Keratinocyte (primary cell): ENCODE measurements at regions not wholly inside any gene's neighbourhood (a gene's known extent, or its start where the extent isn't known, plus 50 kb on each side); places are given as distances from the start of the nearest gene placed in this dataset.

Experiments used
- DNase-seq: peaks from one replicate; pipeline ENCODE4 v3.0.0-alpha.2; 2011; ENCODE audit warnings: low read depth, missing footprints, low spot score
- FAIRE-seq: peaks from 2 replicates; lab custom pipeline; 2011; peaks lifted over from hg19 to GRCh38; lab: Jason Lieb, UNC
- H2AFZ ChIP-seq: 2 replicates; pipeline ENCODE4 v1.6.0; 2012; ENCODE audit warnings: low read length, control low read depth, inconsistent platforms; ENCODE audit not compliant: control insufficient read depth
- H3K27ac ChIP-seq: 2 replicates; pipeline ENCODE4 v1.5.1; 2011; ENCODE audit warnings: low read length; ENCODE audit not compliant: control insufficient read depth, insufficient read depth
- H3K27me3 ChIP-seq: 3 replicates; pipeline ENCODE4 v1.6.0; 2011; ENCODE audit warnings: low read length; ENCODE audit not compliant: control insufficient read depth, insufficient read depth; ENCODE audit errors: extremely low read depth
- H3K36me3 ChIP-seq, 2 experiments: 2 replicates in 1 of 2; 3 replicates in 1 of 2; pipeline ENCODE4 v1.5.1; 2011; ENCODE audit warnings: low read length in 2 of 2, mild to moderate bottlenecking in 1 of 2; ENCODE audit not compliant: control insufficient read depth in 2 of 2, insufficient read depth in 2 of 2; ENCODE audit errors: extremely low read depth in 1 of 2
- H3K4me1 ChIP-seq: 3 replicates; pipeline ENCODE4 v1.5.1; 2011; ENCODE audit warnings: low read length; ENCODE audit not compliant: control insufficient read depth, insufficient read depth; ENCODE audit errors: extremely low read depth
- H3K4me2 ChIP-seq: 3 replicates; pipeline ENCODE4 v1.6.0; 2011; ENCODE audit warnings: low read depth, low read length; ENCODE audit not compliant: control insufficient read depth, insufficient read depth; ENCODE audit errors: extremely low read depth
- H3K4me3 ChIP-seq, 3 experiments: fragments of 200-600 bp in 1 of 3; sonication (generic) in 1 of 3; 2 replicates in 2 of 3; 3 replicates in 1 of 3; pipeline ENCODE4 v1.5.1; 2011 to 2016; ENCODE audit warnings: low read length in 3 of 3, mild to moderate bottlenecking in 3 of 3, control low read depth in 2 of 3, inconsistent platforms in 1 of 3, low read depth in 1 of 3, mixed read lengths in 1 of 3, mixed run types in 1 of 3, moderate library complexity in 1 of 3; ENCODE audit not compliant: control insufficient read depth in 2 of 3, insufficient read depth in 2 of 3; ENCODE audit errors: extremely low read depth in 1 of 3
- H3K79me2 ChIP-seq: 2 replicates; pipeline ENCODE4 v1.6.0; 2012; ENCODE audit warnings: low read length; ENCODE audit not compliant: control insufficient read depth, insufficient read depth
- H3K9ac ChIP-seq: 3 replicates; pipeline ENCODE4 v1.6.0; 2011; ENCODE audit warnings: low read length; ENCODE audit not compliant: control insufficient read depth, insufficient read depth; ENCODE audit errors: extremely low read depth
- H3K9me1 ChIP-seq: 3 replicates; pipeline ENCODE4 v1.6.0; 2011; ENCODE audit warnings: low read length; ENCODE audit not compliant: control insufficient read depth, insufficient read depth; ENCODE audit errors: extremely low read depth
- H3K9me3 ChIP-seq: 2 replicates; pipeline ENCODE4 v1.5.1; 2012; ENCODE audit warnings: low read depth, low read length; ENCODE audit not compliant: control insufficient read depth
- H4K20me1 ChIP-seq: 3 replicates; pipeline ENCODE4 v1.6.0; 2011; ENCODE audit warnings: low read length; ENCODE audit not compliant: control insufficient read depth, insufficient read depth; ENCODE audit errors: extremely low read depth
- CTCF ChIP-seq, 3 experiments: IDR thresholded peaks in 1 of 3; conservative IDR thresholded peaks in 1 of 3; optimal IDR thresholded peaks in 1 of 3; 2 replicates in 2 of 3; 3 replicates in 1 of 3; pipeline versions ENCODE3 to v1.5.1; 2011; ENCODE audit warnings: low read length in 3 of 3, mild to moderate bottlenecking in 3 of 3, moderate library complexity in 2 of 3, control low read depth in 1 of 3, inconsistent platforms in 1 of 3; ENCODE audit not compliant: insufficient read depth in 2 of 3; ENCODE audit errors: extremely low read depth in 1 of 3
- EZH2 ChIP-seq: IDR thresholded peaks from one replicate; pipeline ENCODE4 v1.6.1; 2012; ENCODE audit warnings: inconsistent platforms, mild to moderate bottlenecking, low read length, moderate library complexity
- dilution Hi-C: fragments of 300-500 bp; cut with MboI; formaldehyde crosslinking; loops from one replicate; pipeline ENCODE4 v1.7.0; 2020; ENCODE audit warnings: low sequenced_read_pairs; ENCODE audit not compliant: extremely low pct_ligation_motif_present

GRCh38 chr5:90274216-90274615 lies 135.3 kb downstream of the CETN3 start:
- Histone ChIP-seq H3K4me1 (no peaks in the 10 kb centered on the region), H3K9me1 (no peaks in the 10 kb centered on the region), H3K4me3 (no peak overlapping the region), H4K20me1 (no peaks in the 10 kb centered on the region), H3K79me2 (no peaks in the 10 kb centered on the region), H2AFZ (no peak overlapping the region), H3K36me3 (no peaks in the 10 kb centered on the region), H3K9ac (no peak overlapping the region), H3K4me2 (no peak overlapping the region), H3K27ac (no peak overlapping the region), H3K27me3 (no peaks in the 10 kb centered on the region), H3K9me3 (no peaks in the 10 kb centered on the region)
- dilution Hi-C loops, result no loop called here
- no peak for FAIRE-seq
- DNase-seq, result no peak
- TF ChIP-seq EZH2, result no peak
- TF ChIP-seq CTCF (optimal IDR thresholded peaks at IDR 0.05 in 1 of 3, IDR thresholded peaks at IDR 0.05 in 1 of 3, conservative IDR thresholded peaks at IDR 0.05 in 1 of 3; ENCODE audit: extremely low read depth in 1 of 3, insufficient read depth in 2 of 3, low read length in 3 of 3), result no peak

GRCh38 chr5:90267646-90268045 lies 141.9 kb downstream of the CETN3 start:
- dilution Hi-C loops, result no loop called here
- Histone ChIP-seq H3K4me1 (no peaks in the 10 kb centered on the region), H3K4me2 (no peak overlapping the region), H3K9me3 (no peaks in the 10 kb centered on the region), H3K27ac (no peak overlapping the region), H2AFZ (no peak overlapping the region), H3K36me3 (no peaks in the 10 kb centered on the region), H3K9me1 (no peaks in the 10 kb centered on the region), H3K27me3 (peaks cover under 1% of the 10 kb centered on the region), H4K20me1 (no peaks in the 10 kb centered on the region), H3K79me2 (no peaks in the 10 kb centered on the region), H3K9ac (no peak overlapping the region), H3K4me3 (no peak overlapping the region)
- TF ChIP-seq CTCF (optimal IDR thresholded peaks at IDR 0.05 in 1 of 3, IDR thresholded peaks at IDR 0.05 in 1 of 3, conservative IDR thresholded peaks at IDR 0.05 in 1 of 3; ENCODE audit: extremely low read depth in 1 of 3, insufficient read depth in 2 of 3, low read length in 3 of 3), result no peak
- TF ChIP-seq EZH2, result no peak
- no peak for FAIRE-seq
- DNase-seq, result no peak
